ENCODE measurements at regions not wholly inside any gene's neighbourhood (a gene's known extent, or its start where the extent isn't known, plus 50 kb on each side); places are given as distances from the start of the nearest gene placed in this dataset.

- intact Hi-C loops (cut with DNase I) = no loop called here
- H3K27ac ChIP-seq = no peak overlapping the region
- DNase-seq (no peak), ATAC-seq (no peak)
- H3K27me3 ChIP-seq = no peaks in the 10 kb centered on the region
- TF ChIP-seq CTCF (IDR thresholded peaks at IDR 0.05) = no peak
- no peaks in the 10 kb centered on the region for H3K36me3 ChIP-seq
- no peaks in the 10 kb centered on the region for H3K9me3 ChIP-seq
- H3K4me1 ChIP-seq = no peaks in the 10 kb centered on the region
- no peak overlapping the region for H3K4me3 ChIP-seq
Observed at GRCh38 chr6:9810286-9810685, 604.6 kb downstream of the TFAP2A start.

- ATAC-seq (no peak), DNase-seq (no peak)
- Histone ChIP-seq H3K4me1 (no peaks in the 10 kb centered on the region), H3K9me3 (no peaks in the 10 kb centered on the region), H3K4me3 (no peak overlapping the region), H3K27ac (no peak overlapping the region), H3K27me3 (no peaks in the 10 kb centered on the region), H3K36me3 (no peaks in the 10 kb centered on the region)
- intact Hi-C loops (cut with DNase I) = no loop called here
- TF ChIP-seq CTCF (IDR thresholded peaks at IDR 0.05) = no peak
Observed at GRCh38 chr6:9806195-9806594, 608.7 kb downstream of the TFAP2A start.

DNA sequence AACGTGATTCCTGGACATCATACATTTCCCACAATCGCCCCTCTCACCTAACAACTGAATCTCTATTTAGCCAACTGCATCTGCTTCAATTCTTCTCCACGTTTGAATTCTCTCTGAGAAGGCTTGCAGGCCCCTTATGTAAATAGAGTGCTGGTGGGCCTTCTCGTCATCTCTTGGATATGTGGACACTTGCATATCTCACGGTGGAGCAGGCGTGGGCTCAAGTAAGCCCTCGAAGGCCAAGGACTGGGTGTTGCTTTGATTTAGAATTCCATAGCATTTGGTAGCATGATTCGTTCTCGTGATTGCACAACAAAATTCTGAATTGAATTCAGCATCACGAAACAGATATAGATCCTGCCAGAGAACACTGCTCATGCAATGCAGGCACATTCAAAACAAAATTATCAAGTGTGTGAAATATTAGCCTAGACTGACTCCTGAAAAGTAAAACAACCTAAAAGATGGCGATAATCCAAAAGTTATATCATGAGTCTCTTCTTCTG is 613.6 kb downstream of the TFAP2A start:
- DNase-seq = no peak
- no peak for ATAC-seq
- TF ChIP-seq CTCF (IDR thresholded peaks at IDR 0.05) = no peak
- Histone ChIP-seq H3K27ac (no peak overlapping the region), H3K4me3 (no peak overlapping the region), H3K4me1 (no peaks in the 10 kb centered on the region), H3K27me3 (no peaks in the 10 kb centered on the region), H3K36me3 (no peaks in the 10 kb centered on the region), H3K9me3 (no peaks in the 10 kb centered on the region)
- intact Hi-C loops (cut with DNase I) = no loop called here

- no peak for DNase-seq
- ATAC-seq = no peak
- no peak overlapping the region for H3K27ac ChIP-seq
- intact Hi-C loops (cut with DNase I) = no loop called here
- no peaks in the 10 kb centered on the region for H3K27me3 ChIP-seq
- H3K4me1 ChIP-seq = no peaks in the 10 kb centered on the region
- no peaks in the 10 kb centered on the region for H3K36me3 ChIP-seq
- no peak overlapping the region for H3K4me3 ChIP-seq
- no peaks in the 10 kb centered on the region for H3K9me3 ChIP-seq
- TF ChIP-seq CTCF (IDR thresholded peaks at IDR 0.05) = no peak
Observed at GRCh38 chr6:9799582-9799981, 615.3 kb downstream of the TFAP2A start.

DNA sequence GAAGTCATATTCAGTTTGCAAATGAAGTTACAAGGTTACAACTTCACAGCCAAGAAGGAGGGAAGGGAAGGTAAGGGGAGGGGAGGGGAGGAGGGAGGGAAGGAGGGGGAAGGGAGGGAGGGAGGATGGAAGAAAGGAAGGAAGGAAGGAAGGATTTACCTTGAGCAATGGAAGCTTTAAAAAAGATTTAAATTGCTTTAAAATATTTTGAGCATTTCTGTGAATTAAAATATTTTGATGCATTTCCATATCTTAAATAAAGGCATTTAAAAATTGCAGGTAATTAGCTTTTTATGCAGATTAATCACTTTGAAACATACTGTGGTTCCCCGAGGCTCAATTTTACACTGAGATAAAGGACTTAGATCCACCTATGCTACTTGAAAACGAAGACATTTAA is 618.0 kb downstream of the TFAP2A start:
- Histone ChIP-seq H3K27me3 (no peaks in the 10 kb centered on the region), H3K4me3 (no peak overlapping the region), H3K36me3 (no peaks in the 10 kb centered on the region), H3K9me3 (no peaks in the 10 kb centered on the region), H3K4me1 (no peaks in the 10 kb centered on the region), H3K27ac (no peak overlapping the region)
- ATAC-seq (no peak), DNase-seq (no peak)
- intact Hi-C loops (cut with DNase I) = no loop called here
- no peak for TF ChIP-seq CTCF (IDR thresholded peaks at IDR 0.05)

GRCh38 chr6:9795880-9796279 is 619.0 kb downstream of the TFAP2A start:
- Histone ChIP-seq H3K9me3 (no peaks in the 10 kb centered on the region), H3K36me3 (no peaks in the 10 kb centered on the region), H3K4me1 (no peaks in the 10 kb centered on the region), H3K27me3 (no peaks in the 10 kb centered on the region), H3K4me3 (no peak overlapping the region), H3K27ac (no peak overlapping the region)
- DNase-seq (no peak), ATAC-seq (no peak)
- TF ChIP-seq CTCF (IDR thresholded peaks at IDR 0.05) = no peak
- intact Hi-C loops (cut with DNase I) = no loop called here

Measured in upper lobe of right lung (tissue), 1 donor.